ENCODE measurements at regions not wholly inside any gene's neighbourhood (a gene's known extent, or its start where the extent isn't known, plus 50 kb on each side); places are given as distances from the start of the nearest gene placed in this dataset.

- no peak for DNase-seq
Observed at GRCh38 chr2:234633581-234634230, 136.8 kb upstream of the ARL4C start.

GRCh38 chr2:234632527-234633391 is 135.9 kb upstream of the ARL4C start:
- intact Hi-C loops (cut with DNase I): no loop called here
- no peak for DNase-seq

More at GRCh38 chr2:234633581-234634230, 136.8 kb upstream of the ARL4C start:
- intact Hi-C loops (cut with DNase I): no loop called here

- no peak for DNase-seq
- intact Hi-C loops (cut with DNase I): no loop called here
Observed at GRCh38 chr2:234631646-234632514, 135.0 kb upstream of the ARL4C start.

GRCh38 chr2:234630801-234631261 is 133.9 kb upstream of the ARL4C start:
- DNase-seq: no peak
- intact Hi-C loops (cut with DNase I): no loop called here

GRCh38 chr2:234629596-234629995 is 132.7 kb upstream of the ARL4C start:
- peak in 11 of 42 donors; percentile 11 to 61 (median 28) for DNase-seq
- intact Hi-C loops (cut with DNase I): no loop called here

GRCh38 chr2:234628953-234629352 is 132.1 kb upstream of the ARL4C start:
- intact Hi-C loops (cut with DNase I): no loop called here
- no peak for DNase-seq

- no peak for DNase-seq
- intact Hi-C loops (cut with DNase I): no loop called here
Observed at GRCh38 chr2:234627308-234627707, 130.4 kb upstream of the ARL4C start.

- DNase-seq: peak in 1 of 42 donors; percentile 7
- intact Hi-C loops (cut with DNase I): no loop called here
Observed at GRCh38 chr2:234626566-234627130, 129.8 kb upstream of the ARL4C start.

GRCh38 chr2:234625626-234626250 is 128.9 kb upstream of the ARL4C start:
- intact Hi-C loops (cut with DNase I): no loop called here
- DNase-seq: peak in 1 of 42 donors; percentile 26

GRCh38 chr2:234623521-234623991 is 126.7 kb upstream of the ARL4C start:
- DNase-seq: no peak
- intact Hi-C loops (cut with DNase I): no loop called here

GRCh38 chr2:234621120-234621519 is 124.2 kb upstream of the ARL4C start:
- DNase-seq: no peak
- intact Hi-C loops (cut with DNase I): no loop called here

GRCh38 chr2:234620018-234620417 is 123.1 kb upstream of the ARL4C start:
- DNase-seq: no peak
- intact Hi-C loops (cut with DNase I): no loop called here

GRCh38 chr2:234615643-234616356 is 118.9 kb upstream of the ARL4C start:
- peak in 1 of 42 donors; percentile 4 for DNase-seq
- intact Hi-C loops (cut with DNase I): no loop called here

GRCh38 chr2:234611209-234611608 is 114.3 kb upstream of the ARL4C start:
- DNase-seq: peak in 1 of 42 donors; percentile 31
- intact Hi-C loops (cut with DNase I): no loop called here

GRCh38 chr2:234608946-234609345 is 112.1 kb upstream of the ARL4C start:
- intact Hi-C loops (cut with DNase I): no loop called here

GRCh38 chr2:234607691-234608090 is 110.8 kb upstream of the ARL4C start:
- intact Hi-C loops (cut with DNase I): no loop called here
- DNase-seq: no peak

More at GRCh38 chr2:234608946-234609345, 112.1 kb upstream of the ARL4C start:
- peak in 1 of 42 donors; percentile 20 for DNase-seq

- intact Hi-C loops (cut with DNase I): no loop called here
Observed at GRCh38 chr2:234606896-234607295, 110.0 kb upstream of the ARL4C start.

GRCh38 chr2:234603619-234604018 is 106.7 kb upstream of the ARL4C start:
- intact Hi-C loops (cut with DNase I): no loop called here
- DNase-seq: no peak

More at GRCh38 chr2:234606896-234607295, 110.0 kb upstream of the ARL4C start:
- no peak for DNase-seq

Data from head of caudate nucleus (tissue), 42 donors.